DND-41 (cell line): ENCODE measurements at regions not wholly inside any gene's neighbourhood (a gene's known extent, or its start where the extent isn't known, plus 50 kb on each side); places are given as distances from the start of the nearest gene placed in this dataset.
"Not testable (repeated sequence)": the region's sequence is repeated elsewhere in the genome, so short reads cannot be mapped to it uniquely, and the experiment has no call there.

Experiments used
- CTCF ChIP-seq: IDR thresholded peaks from 2 replicates; pipeline ENCODE4 v1.5.1; 2012; ENCODE audit warnings: borderline replicate concordance, low read length, moderate library complexity, mild to moderate bottlenecking; ENCODE audit not compliant: poor library complexity, severe bottlenecking; ENCODE audit errors: extremely low read depth
- EZH2 ChIP-seq: IDR thresholded peaks from 3 replicates; pipeline ENCODE4 v1.6.1; 2012; ENCODE audit warnings: borderline replicate concordance, low read depth, mild to moderate bottlenecking, moderate library complexity, low read length, inconsistent platforms; ENCODE audit not compliant: severe bottlenecking

- TF ChIP-seq CTCF, EZH2: not testable (repeated sequence)
Observed at GRCh38 chr14:19344261-19344660, 89.9 kb downstream of the POTEG start.
